ENCODE measurements at regions not wholly inside any gene's neighbourhood (a gene's known extent, or its start where the extent isn't known, plus 50 kb on each side); places are given as distances from the start of the nearest gene placed in this dataset.

- DNase-seq (ENCODE audit: low spot score), result no peak
Measured at GRCh38 chr15:35657679-35658311, 111.8 kb upstream of the DPH6 start.

GRCh38 chr15:35663956-35664355 lies 118.0 kb upstream of the DPH6 start:
- no peak for DNase-seq (ENCODE audit: low spot score)

- DNase-seq (ENCODE audit: low spot score), result no peak
Measured at GRCh38 chr15:35665896-35666536, 120.1 kb upstream of the DPH6 start.

- DNase-seq (ENCODE audit: low spot score), result no peak
Measured at GRCh38 chr15:35667908-35668307, 121.9 kb upstream of the DPH6 start.

GRCh38 chr15:35669021-35669420 lies 123.1 kb upstream of the DPH6 start:
- no peak for DNase-seq (ENCODE audit: low spot score)

- no peak for DNase-seq (ENCODE audit: low spot score)
Measured at GRCh38 chr15:35669432-35670045, 123.6 kb upstream of the DPH6 start.

- DNase-seq (ENCODE audit: low spot score), result peak; percentile 5
Measured at GRCh38 chr15:35671197-35671596, 125.2 kb upstream of the DPH6 start.

- DNase-seq (ENCODE audit: low spot score), result no peak
Measured at GRCh38 chr15:35671981-35672380, 126.0 kb upstream of the DPH6 start.

GRCh38 chr15:35673093-35673684 lies 127.2 kb upstream of the DPH6 start:
- DNase-seq (ENCODE audit: low spot score), result no peak

- no peak for DNase-seq (ENCODE audit: low spot score)
Measured at GRCh38 chr15:35674873-35675781, 129.2 kb upstream of the DPH6 start.

- no peak for DNase-seq (ENCODE audit: low spot score)
Measured at GRCh38 chr15:35678774-35679173, 132.8 kb upstream of the DPH6 start.

GRCh38 chr15:35679186-35679585 lies 133.2 kb upstream of the DPH6 start:
- no peak for DNase-seq (ENCODE audit: low spot score)

GRCh38 chr15:35680951-35681350 lies 135.0 kb upstream of the DPH6 start:
- no peak for DNase-seq (ENCODE audit: low spot score)

- DNase-seq (ENCODE audit: low spot score), result no peak
Measured at GRCh38 chr15:35686347-35686746, 140.4 kb upstream of the DPH6 start.

- no peak for DNase-seq (ENCODE audit: low spot score)
Measured at GRCh38 chr15:35689266-35689665, 143.3 kb upstream of the DPH6 start.

- DNase-seq (ENCODE audit: low spot score), result no peak
Measured at GRCh38 chr15:35690089-35690488, 144.1 kb upstream of the DPH6 start.

GRCh38 chr15:35690698-35691116 lies 144.7 kb upstream of the DPH6 start:
- DNase-seq (ENCODE audit: low spot score), result no peak

- no peak for DNase-seq (ENCODE audit: low spot score)
Measured at GRCh38 chr15:35691173-35691761, 145.3 kb upstream of the DPH6 start.

GRCh38 chr15:35691891-35692867 lies 146.2 kb upstream of the DPH6 start:
- DNase-seq (ENCODE audit: low spot score), result no peak

- no peak for DNase-seq (ENCODE audit: low spot score)
Measured at GRCh38 chr15:35693286-35693685, 147.3 kb upstream of the DPH6 start.

GRCh38 chr15:35693886-35694285 lies 147.9 kb upstream of the DPH6 start:
- no peak for DNase-seq (ENCODE audit: low spot score)
